GM23338 (cell line): ENCODE measurements at regions not wholly inside any gene's neighbourhood (a gene's known extent, or its start where the extent isn't known, plus 50 kb on each side); places are given as distances from the start of the nearest gene placed in this dataset.

Source experiments
- ATAC-seq: fragments of 200-7000 bp; cut with Tn5 transposase; 3 replicates; pipeline ENCODE4 v1.9.1; 2020
- DNase-seq: peaks from one replicate; pipeline ENCODE4 v3.0.0-alpha.2; 2015; ENCODE audit warnings: low spot score
- H2AFZ ChIP-seq: fragments of 200-600 bp; sonication (generic); 2 replicates; pipeline ENCODE4 v1.8.0; 2016; ENCODE audit warnings: antibody characterized with exemption, mild to moderate bottlenecking, moderate library complexity
- H3F3A ChIP-seq: fragments of 200-600 bp; sonication (generic); replicated peaks from 2 replicates; pipeline ENCODE4 v1.8.0; 2017; ENCODE audit warnings: antibody characterized with exemption, mixed run types, low read depth
- H3K27ac ChIP-seq: fragments of 200-600 bp; sonication (generic); 2 replicates; pipeline ENCODE4 v1.6.1; 2016; ENCODE audit warnings: low read depth
- H3K27me3 ChIP-seq: fragments of 200-600 bp; sonication (generic); 2 replicates; pipeline ENCODE4 v1.8.0; 2016; ENCODE audit warnings: mild to moderate bottlenecking, mixed run types, moderate library complexity; ENCODE audit not compliant: insufficient read depth
- H3K36me3 ChIP-seq: fragments of 200-600 bp; sonication (generic); 2 replicates; pipeline ENCODE4 v1.8.0; 2016; ENCODE audit warnings: mild to moderate bottlenecking; ENCODE audit not compliant: insufficient read depth
- H3K4me1 ChIP-seq: fragments of 200-600 bp; sonication (generic); 2 replicates; pipeline ENCODE4 v1.8.0; 2016; ENCODE audit warnings: mild to moderate bottlenecking, moderate library complexity; ENCODE audit not compliant: insufficient read depth
- H3K4me2 ChIP-seq: fragments of 200-600 bp; sonication (generic); 2 replicates; pipeline ENCODE4 v1.7.1; 2017; ENCODE audit warnings: mixed run types
- H3K4me3 ChIP-seq: fragments of 200-600 bp; sonication (generic); 2 replicates; pipeline ENCODE4 v1.6.1; 2016; ENCODE audit warnings: mixed run types
- H3K79me2 ChIP-seq: fragments of 200-600 bp; sonication (generic); replicated peaks from 2 replicates; pipeline ENCODE4 v1.8.0; 2017; ENCODE audit warnings: mild to moderate bottlenecking; ENCODE audit not compliant: insufficient read depth
- H3K9me2 ChIP-seq: fragments of 200-600 bp; sonication (generic); 2 replicates; pipeline ENCODE4 v1.8.0; 2017; ENCODE audit not compliant: insufficient read depth
- H4K20me1 ChIP-seq: fragments of 200-600 bp; sonication (generic); replicated peaks from 2 replicates; pipeline ENCODE4 v1.8.0; 2017; ENCODE audit warnings: mild to moderate bottlenecking; ENCODE audit not compliant: insufficient read depth
- H3K27ac Mint-ChIP-seq: 2 replicates; pipeline ENCODE4 v1.8.0; 2020; ENCODE audit warnings: inconsistent platforms, mild to moderate bottlenecking, moderate library complexity, mixed read lengths
- H3K27me3 Mint-ChIP-seq: 3 replicates; pipeline ENCODE4 v1.8.0; 2022; ENCODE audit warnings: low read depth, mild to moderate bottlenecking, moderate library complexity, mixed read lengths, inconsistent platforms; ENCODE audit not compliant: insufficient read depth, poor library complexity
- H3K36me3 Mint-ChIP-seq: 3 replicates; pipeline ENCODE4 v1.8.0; 2021; ENCODE audit warnings: low read depth, mild to moderate bottlenecking, inconsistent platforms, moderate library complexity, mixed read lengths
- H3K4me1 Mint-ChIP-seq: 3 replicates; pipeline ENCODE4 v1.8.0; 2020; ENCODE audit warnings: mild to moderate bottlenecking, inconsistent platforms, mixed read lengths
- H3K4me3 Mint-ChIP-seq: 3 replicates; pipeline ENCODE4 v1.8.0; 2021; ENCODE audit warnings: moderate library complexity, mild to moderate bottlenecking, inconsistent platforms, mixed read lengths
- H3K9me3 Mint-ChIP-seq: 3 replicates; pipeline ENCODE4 v1.8.0; 2020; ENCODE audit warnings: moderate library complexity, mild to moderate bottlenecking, inconsistent platforms, mixed read lengths
- CREB1 ChIP-seq: fragments of 250-450 bp; sonication (Bioruptor Pico); IDR thresholded peaks from 2 replicates; pipeline ENCODE4 v1.5.0; 2020; ENCODE audit warnings: low read depth, mild to moderate bottlenecking, moderate library complexity
- EZH2 ChIP-seq: fragments of 200-600 bp; sonication (generic); IDR thresholded peaks from one replicate; pipeline ENCODE4 v1.8.0; 2017; ENCODE audit warnings: antibody characterized with exemption, mild to moderate bottlenecking, low read depth; ENCODE audit not compliant: unreplicated experiment
- EZH2phosphoT487 ChIP-seq: fragments of 200-600 bp; sonication (generic); IDR thresholded peaks from one replicate; pipeline ENCODE4 v1.8.1; 2018; ENCODE audit warnings: antibody characterized with exemption; ENCODE audit not compliant: unreplicated experiment
- JUNB ChIP-seq: IDR thresholded peaks from one replicate; pipeline ENCODE4 v1.6.1; 2016; ENCODE audit warnings: antibody characterized with exemption; ENCODE audit not compliant: unreplicated experiment
- NANOG ChIP-seq: IDR thresholded peaks from 2 replicates; pipeline ENCODE4 v1.6.1; 2016; ENCODE audit warnings: antibody characterized with exemption, borderline replicate concordance
- STAT1 ChIP-seq: IDR thresholded peaks from one replicate; pipeline ENCODE4 v1.6.1; 2016; ENCODE audit warnings: antibody characterized with exemption; ENCODE audit not compliant: unreplicated experiment
- ZNF114 ChIP-seq: fragments of 250-450 bp; sonication (Bioruptor Pico); IDR thresholded peaks from 2 replicates; pipeline ENCODE4 v1.5.0; 2020; ENCODE audit warnings: mild to moderate bottlenecking, moderate library complexity
- ZNF331 ChIP-seq: fragments of 250-450 bp; sonication (Bioruptor Pico); IDR thresholded peaks from 2 replicates; pipeline ENCODE4 v1.5.0; 2020; ENCODE audit warnings: low read depth, mild to moderate bottlenecking, moderate library complexity
- TF ChIP-seq, protein P1 (sequence below): IDR thresholded peaks from one replicate; pipeline ENCODE4 v1.6.1; 2018; ENCODE audit warnings: antibody characterized with exemption; ENCODE audit not compliant: unreplicated experiment
- TF ChIP-seq, protein P2 (sequence below): IDR thresholded peaks from 2 replicates; pipeline ENCODE4 v1.6.1; 2016; ENCODE audit warnings: antibody characterized with exemption

DNA sequence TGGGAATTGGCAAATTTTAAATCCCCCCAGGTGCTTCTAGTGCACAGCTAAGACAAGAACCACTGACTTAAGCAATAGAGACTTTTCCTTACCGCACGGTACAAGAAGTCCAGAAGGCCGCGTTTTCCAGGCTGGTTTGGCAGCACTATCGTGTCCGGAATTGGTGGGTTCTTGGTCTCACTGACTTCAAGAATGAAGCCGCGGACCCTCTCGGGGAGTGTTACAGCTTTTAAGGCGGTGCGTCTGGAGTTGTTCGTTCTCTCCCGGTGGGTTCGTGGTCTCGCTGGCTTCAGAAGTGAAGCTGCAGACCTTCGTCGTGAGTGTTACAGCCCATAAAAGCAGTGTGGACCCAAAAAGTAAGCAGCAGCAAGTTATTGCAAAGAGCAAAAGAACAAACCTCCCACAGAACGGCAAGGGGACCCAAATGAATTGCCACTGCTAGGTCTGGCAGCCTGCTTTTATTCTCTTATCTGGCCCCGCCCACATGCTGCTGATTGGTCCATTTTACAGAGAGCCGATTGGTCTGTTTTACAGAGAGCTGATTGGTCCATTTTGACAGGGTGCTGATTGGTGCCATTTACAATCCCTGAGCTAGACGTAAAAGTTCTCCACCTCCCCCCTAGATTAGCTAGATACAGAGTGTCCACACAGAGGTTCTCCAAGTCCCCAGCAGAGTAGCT, 264.5 kb downstream of the PREX1 start (continued):
- no peak for TF ChIP-seq CREB1 (CRISPR knock-in tag)
- no peak for TF ChIP-seq EZH2phosphoT487
- no peak for TF ChIP-seq JUNB
- TF ChIP-seq, protein P1, sequence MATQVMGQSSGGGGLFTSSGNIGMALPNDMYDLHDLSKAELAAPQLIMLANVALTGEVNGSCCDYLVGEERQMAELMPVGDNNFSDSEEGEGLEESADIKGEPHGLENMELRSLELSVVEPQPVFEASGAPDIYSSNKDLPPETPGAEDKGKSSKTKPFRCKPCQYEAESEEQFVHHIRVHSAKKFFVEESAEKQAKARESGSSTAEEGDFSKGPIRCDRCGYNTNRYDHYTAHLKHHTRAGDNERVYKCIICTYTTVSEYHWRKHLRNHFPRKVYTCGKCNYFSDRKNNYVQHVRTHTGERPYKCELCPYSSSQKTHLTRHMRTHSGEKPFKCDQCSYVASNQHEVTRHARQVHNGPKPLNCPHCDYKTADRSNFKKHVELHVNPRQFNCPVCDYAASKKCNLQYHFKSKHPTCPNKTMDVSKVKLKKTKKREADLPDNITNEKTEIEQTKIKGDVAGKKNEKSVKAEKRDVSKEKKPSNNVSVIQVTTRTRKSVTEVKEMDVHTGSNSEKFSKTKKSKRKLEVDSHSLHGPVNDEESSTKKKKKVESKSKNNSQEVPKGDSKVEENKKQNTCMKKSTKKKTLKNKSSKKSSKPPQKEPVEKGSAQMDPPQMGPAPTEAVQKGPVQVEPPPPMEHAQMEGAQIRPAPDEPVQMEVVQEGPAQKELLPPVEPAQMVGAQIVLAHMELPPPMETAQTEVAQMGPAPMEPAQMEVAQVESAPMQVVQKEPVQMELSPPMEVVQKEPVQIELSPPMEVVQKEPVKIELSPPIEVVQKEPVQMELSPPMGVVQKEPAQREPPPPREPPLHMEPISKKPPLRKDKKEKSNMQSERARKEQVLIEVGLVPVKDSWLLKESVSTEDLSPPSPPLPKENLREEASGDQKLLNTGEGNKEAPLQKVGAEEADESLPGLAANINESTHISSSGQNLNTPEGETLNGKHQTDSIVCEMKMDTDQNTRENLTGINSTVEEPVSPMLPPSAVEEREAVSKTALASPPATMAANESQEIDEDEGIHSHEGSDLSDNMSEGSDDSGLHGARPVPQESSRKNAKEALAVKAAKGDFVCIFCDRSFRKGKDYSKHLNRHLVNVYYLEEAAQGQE: no peak
- no peak for TF ChIP-seq EZH2
- TF ChIP-seq ZNF114: no peak

DNA sequence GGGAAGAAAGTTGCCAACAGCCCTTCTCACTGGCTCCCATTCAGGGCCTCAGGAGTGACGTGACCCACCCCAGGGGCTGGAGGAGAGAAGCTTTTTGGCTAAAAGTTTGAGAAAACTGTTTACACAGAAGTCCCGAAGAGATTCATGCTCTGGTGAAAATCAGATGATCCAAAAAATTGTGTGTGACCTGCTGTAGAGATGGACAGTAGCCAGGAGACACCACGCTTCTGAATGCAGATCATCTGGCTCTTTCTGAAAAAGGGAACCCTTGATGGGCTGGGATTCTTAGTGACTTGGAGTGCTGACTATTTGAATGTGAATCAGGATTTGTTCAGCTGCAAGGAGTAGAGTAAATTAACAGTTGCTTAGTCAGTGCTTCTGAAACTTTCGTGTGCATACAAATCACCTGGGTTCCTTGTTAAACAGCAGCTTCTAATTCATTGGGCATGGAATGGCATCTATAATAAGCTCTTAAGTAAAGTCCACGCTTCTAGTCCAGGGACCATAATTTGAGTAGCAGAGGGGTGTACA, 265.1 kb downstream of the PREX1 start:
- no peaks in the 10 kb centered on the region for H3F3A ChIP-seq
- DNase-seq: no peak
- H3K4me3 Mint-ChIP-seq: no peak overlapping the region
- no peak overlapping the region for H3K4me2 ChIP-seq
- peaks cover 12% of the 10 kb centered on the region for H3K9me3 Mint-ChIP-seq
- 0 out of 2 replicates have a peak, but pooled peaks cover 4% of the 10 kb centered on the region for H3K9me2 ChIP-seq
- no peaks in the 10 kb centered on the region for H4K20me1 ChIP-seq
- no peak overlapping the region for H3K27ac Mint-ChIP-seq
- peaks cover 3% of the 10 kb centered on the region; the same call in 2 of the 3 replicates for H3K36me3 Mint-ChIP-seq
- no peaks in the 10 kb centered on the region for H3K36me3 ChIP-seq
- H3K4me3 ChIP-seq: no peak overlapping the region
- no peak for ATAC-seq
- H3K79me2 ChIP-seq: no peaks in the 10 kb centered on the region
- H3K4me1 Mint-ChIP-seq: no peaks in the 10 kb centered on the region
- H2AFZ ChIP-seq: no peak overlapping the region
- no peaks in the 10 kb centered on the region for H3K27me3 ChIP-seq
- H3K27me3 Mint-ChIP-seq: peaks cover 2% of the 10 kb centered on the region
- H3K4me1 ChIP-seq: no peaks in the 10 kb centered on the region
- H3K27ac ChIP-seq: no peak overlapping the region
- no peak for TF ChIP-seq ZNF114
- TF ChIP-seq STAT1: no peak
- TF ChIP-seq NANOG: no peak
- TF ChIP-seq, protein P2, sequence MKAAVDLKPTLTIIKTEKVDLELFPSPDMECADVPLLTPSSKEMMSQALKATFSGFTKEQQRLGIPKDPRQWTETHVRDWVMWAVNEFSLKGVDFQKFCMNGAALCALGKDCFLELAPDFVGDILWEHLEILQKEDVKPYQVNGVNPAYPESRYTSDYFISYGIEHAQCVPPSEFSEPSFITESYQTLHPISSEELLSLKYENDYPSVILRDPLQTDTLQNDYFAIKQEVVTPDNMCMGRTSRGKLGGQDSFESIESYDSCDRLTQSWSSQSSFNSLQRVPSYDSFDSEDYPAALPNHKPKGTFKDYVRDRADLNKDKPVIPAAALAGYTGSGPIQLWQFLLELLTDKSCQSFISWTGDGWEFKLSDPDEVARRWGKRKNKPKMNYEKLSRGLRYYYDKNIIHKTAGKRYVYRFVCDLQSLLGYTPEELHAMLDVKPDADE: no peak
- no peak for TF ChIP-seq ZNF331
- TF ChIP-seq, protein P1: no peak
